Chondrocyte (in vitro differentiated cells): ENCODE measurements at regions not wholly inside any gene's neighbourhood (a gene's known extent, or its start where the extent isn't known, plus 50 kb on each side); places are given as distances from the start of the nearest gene placed in this dataset.

ENCODE experiments used
- DNase-seq: peaks from one replicate; pipeline ENCODE4 v3.0.0; 2021; ENCODE audit warnings: mixed read lengths, low spot score
- H3K27ac Mint-ChIP-seq: one replicate; pipeline ENCODE4 v1.8.0; 2021; ENCODE audit warnings: mild to moderate bottlenecking, moderate library complexity, mixed read lengths; ENCODE audit not compliant: unreplicated experiment
- H3K27me3 Mint-ChIP-seq: 2 replicates; pipeline ENCODE4 v1.8.0; 2021; ENCODE audit warnings: low read depth, mixed read lengths
- H3K36me3 Mint-ChIP-seq: 2 replicates; pipeline ENCODE4 v1.8.0; 2021; ENCODE audit warnings: low read depth, mixed read lengths
- H3K4me1 Mint-ChIP-seq: 2 replicates; pipeline ENCODE4 v1.8.0; 2021; ENCODE audit warnings: low read depth, mild to moderate bottlenecking, mixed read lengths
- H3K4me3 Mint-ChIP-seq: one replicate; pipeline ENCODE4 v1.8.0; 2021; ENCODE audit warnings: mild to moderate bottlenecking, moderate library complexity, mixed read lengths; ENCODE audit not compliant: unreplicated experiment
- H3K9me3 Mint-ChIP-seq: 2 replicates; pipeline ENCODE4 v1.8.0; 2021; ENCODE audit warnings: low read depth, mixed read lengths
- TF ChIP-seq, protein P1 (sequence below): fragments of 200-600 bp; sonication (generic); IDR thresholded peaks from 2 replicates; pipeline ENCODE4 v1.5.0; 2021; ENCODE audit warnings: antibody characterized with exemption, mild to moderate bottlenecking, moderate library complexity

DNA sequence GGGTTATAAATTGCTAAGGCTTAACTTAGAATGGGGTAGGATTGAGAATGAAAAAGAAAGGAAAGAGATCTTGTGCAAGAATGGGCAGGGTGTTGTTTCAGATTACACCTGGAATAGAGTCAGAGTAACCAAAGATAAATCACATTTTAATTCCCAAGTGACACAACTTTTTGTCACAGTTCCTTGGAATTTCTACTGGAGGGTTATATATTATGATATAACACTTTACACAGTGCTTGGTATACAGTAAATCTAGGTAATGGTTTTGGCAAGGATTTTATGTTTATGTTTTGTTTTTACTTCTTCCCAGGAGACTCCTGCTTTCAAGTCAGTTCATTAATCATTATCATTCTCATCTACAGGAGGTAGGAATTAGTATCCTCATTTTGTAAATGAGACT is 115.7 kb upstream of the KCNJ16 start:
- Mint-ChIP-seq H3K27me3 (peaks cover 6% of the 10 kb centered on the region), H3K4me1 (no peaks in the 10 kb centered on the region), H3K36me3 (no peaks in the 10 kb centered on the region), H3K9me3 (peaks cover 4% of the 10 kb centered on the region), H3K4me3 (no peak overlapping the region), H3K27ac (no peak overlapping the region)
- DNase-seq, result no peak
- TF ChIP-seq, protein P1, sequence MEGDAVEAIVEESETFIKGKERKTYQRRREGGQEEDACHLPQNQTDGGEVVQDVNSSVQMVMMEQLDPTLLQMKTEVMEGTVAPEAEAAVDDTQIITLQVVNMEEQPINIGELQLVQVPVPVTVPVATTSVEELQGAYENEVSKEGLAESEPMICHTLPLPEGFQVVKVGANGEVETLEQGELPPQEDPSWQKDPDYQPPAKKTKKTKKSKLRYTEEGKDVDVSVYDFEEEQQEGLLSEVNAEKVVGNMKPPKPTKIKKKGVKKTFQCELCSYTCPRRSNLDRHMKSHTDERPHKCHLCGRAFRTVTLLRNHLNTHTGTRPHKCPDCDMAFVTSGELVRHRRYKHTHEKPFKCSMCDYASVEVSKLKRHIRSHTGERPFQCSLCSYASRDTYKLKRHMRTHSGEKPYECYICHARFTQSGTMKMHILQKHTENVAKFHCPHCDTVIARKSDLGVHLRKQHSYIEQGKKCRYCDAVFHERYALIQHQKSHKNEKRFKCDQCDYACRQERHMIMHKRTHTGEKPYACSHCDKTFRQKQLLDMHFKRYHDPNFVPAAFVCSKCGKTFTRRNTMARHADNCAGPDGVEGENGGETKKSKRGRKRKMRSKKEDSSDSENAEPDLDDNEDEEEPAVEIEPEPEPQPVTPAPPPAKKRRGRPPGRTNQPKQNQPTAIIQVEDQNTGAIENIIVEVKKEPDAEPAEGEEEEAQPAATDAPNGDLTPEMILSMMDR, result no peak

DNA sequence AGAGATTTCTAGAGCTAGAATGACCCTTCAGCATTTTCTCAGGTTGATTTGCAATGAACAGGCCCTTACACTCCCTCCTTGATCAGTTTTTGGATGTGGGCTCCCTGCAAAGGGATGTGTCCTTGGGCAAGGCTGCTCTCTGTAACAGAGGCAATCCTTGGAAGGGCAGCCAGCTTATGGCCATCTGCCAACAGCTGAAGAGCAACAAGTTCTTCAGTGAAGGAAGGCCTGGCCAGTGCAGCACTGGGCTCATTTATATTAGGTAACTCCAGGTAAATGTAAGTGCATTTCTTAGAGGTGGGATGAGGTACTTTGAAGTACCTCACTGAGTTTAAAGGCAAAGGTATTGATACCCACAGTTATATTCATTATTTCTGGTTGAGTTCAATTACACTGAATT is 114.3 kb upstream of the KCNJ16 start:
- no peak overlapping the region for H3K4me3 Mint-ChIP-seq

DNA sequence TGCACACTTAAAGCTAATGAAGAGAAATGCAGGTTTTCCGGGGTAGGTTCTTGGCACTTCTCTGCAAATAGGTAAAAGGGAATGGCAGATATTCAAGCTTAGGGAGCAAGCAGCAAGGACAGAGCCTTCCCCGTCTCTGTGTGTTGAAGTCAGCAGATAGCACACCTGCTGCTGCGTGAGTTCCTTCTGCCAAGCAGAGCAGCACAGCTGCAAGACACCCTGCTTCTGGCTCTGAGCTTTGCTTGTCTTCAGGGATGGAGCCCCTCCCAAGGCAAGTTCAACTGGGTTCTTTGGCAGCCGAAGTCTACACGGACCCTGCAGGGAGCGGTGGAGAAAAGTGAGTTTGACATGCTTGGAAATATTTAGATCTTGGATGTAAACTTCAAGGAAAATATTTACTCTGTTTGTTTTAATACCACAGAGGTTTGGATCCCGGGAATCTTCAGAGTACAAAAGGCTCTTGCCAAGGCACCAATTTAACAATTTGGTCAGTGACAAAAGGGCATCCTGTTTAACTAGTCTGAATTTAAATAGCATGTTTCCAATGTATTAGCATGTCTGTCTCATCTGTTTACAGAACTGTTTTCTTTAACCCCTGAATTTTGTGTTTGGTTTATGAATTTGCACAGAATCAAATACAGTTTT is 113.4 kb upstream of the KCNJ16 start:
- no peak overlapping the region for H3K4me3 Mint-ChIP-seq

More for the DNA sequence above, 114.3 kb upstream of the KCNJ16 start:
- DNase-seq, result no peak
- Mint-ChIP-seq H3K9me3 (peaks cover 17% of the 10 kb centered on the region), H3K36me3 (peaks cover 1% of the 10 kb centered on the region), H3K4me1 (no peaks in the 10 kb centered on the region), H3K27ac (no peak overlapping the region), H3K27me3 (peaks cover 6% of the 10 kb centered on the region)
- TF ChIP-seq, protein P1, result no peak

DNA sequence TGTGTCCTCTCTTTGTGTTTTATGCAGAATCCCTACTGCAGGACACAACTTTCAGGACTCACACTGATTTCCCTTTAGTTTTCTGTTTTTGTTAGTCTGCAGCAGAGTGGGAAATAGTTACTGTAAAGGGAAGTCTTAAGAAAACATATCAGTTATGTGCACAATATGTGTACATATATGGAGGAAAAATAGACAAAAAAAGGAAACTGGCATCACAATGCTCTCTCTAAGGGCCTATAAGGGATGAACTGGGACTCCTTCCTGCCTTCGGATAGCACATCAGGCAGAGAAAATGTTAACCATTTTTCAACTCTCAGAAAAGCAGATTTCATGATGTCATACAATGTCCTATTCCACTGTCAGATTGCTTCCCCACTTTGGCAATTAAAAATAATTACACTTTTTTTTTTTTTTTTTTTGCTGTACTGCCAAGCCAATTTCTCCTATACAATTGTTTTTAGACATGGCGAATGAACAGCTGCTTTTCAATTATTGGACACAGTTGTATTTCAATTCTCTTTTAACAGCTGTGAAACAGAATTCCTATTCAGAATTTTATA is 112.5 kb upstream of the KCNJ16 start:
- DNase-seq, result no peak
- Mint-ChIP-seq H3K27me3 (peaks cover 6% of the 10 kb centered on the region), H3K4me1 (peaks cover 1% of the 10 kb centered on the region), H3K27ac (no peak overlapping the region), H3K9me3 (peaks cover 17% of the 10 kb centered on the region), H3K4me3 (no peak overlapping the region), H3K36me3 (peaks cover 1% of the 10 kb centered on the region)
- TF ChIP-seq, protein P1, result no peak

More for the DNA sequence above, 113.4 kb upstream of the KCNJ16 start:
- Mint-ChIP-seq H3K27ac (no peak overlapping the region), H3K27me3 (peaks cover 6% of the 10 kb centered on the region), H3K9me3 (peaks cover 17% of the 10 kb centered on the region), H3K4me1 (no peaks in the 10 kb centered on the region), H3K36me3 (peaks cover 1% of the 10 kb centered on the region)
- TF ChIP-seq, protein P1, result no peak
- no peak for DNase-seq

DNA sequence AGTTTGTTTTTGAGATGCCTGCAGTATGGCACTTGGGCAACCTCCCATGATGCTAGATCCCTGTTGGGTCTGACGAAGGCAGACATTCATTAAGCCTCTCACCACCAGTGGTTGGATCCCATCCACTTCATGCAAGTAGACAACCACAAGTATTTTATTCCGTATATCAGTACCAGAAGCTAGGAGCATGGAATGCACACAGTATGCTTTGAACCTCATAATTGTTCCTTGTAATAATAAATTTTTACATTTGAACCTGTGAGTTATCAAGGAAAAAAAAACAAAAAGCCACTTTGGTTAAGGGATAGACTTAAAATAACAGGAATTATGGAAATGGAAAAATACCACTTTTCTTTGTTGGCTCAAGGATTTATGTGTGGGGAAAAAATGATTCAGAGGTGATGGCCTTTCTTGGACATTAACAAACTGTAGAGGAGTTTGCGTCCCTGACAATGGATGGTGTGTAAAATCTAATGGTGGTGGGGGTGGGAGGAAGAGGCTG is 107.1 kb upstream of the KCNJ16 start:
- peaks cover 1% of the 10 kb centered on the region for H3K36me3 Mint-ChIP-seq
- TF ChIP-seq, protein P1, result no peak
- H3K27ac Mint-ChIP-seq, result peak overlapping the region; percentile 4
- H3K4me1 Mint-ChIP-seq, result peaks cover 10% of the 10 kb centered on the region
- peaks cover 14% of the 10 kb centered on the region for H3K9me3 Mint-ChIP-seq
- no peaks in the 10 kb centered on the region for H3K27me3 Mint-ChIP-seq
- no peak for DNase-seq
- no peak overlapping the region for H3K4me3 Mint-ChIP-seq
